HG03558 (cell line): ENCODE measurements at regions not wholly inside any gene's neighbourhood (a gene's known extent, or its start where the extent isn't known, plus 50 kb on each side); places are given as distances from the start of the nearest gene placed in this dataset.
"Not testable (repeated sequence)": the region's sequence is repeated elsewhere in the genome, so short reads cannot be mapped to it uniquely, and the experiment has no call there.

Source experiments
- ATAC-seq: cut with Tn5 transposase; IDR thresholded peaks from one replicate; pipeline ENCODE4 v1.9.1; 2021; ENCODE audit warnings: moderate number of reproducible peaks; ENCODE audit not compliant: unreplicated experiment; ENCODE audit errors: extremely low read depth

DNA sequence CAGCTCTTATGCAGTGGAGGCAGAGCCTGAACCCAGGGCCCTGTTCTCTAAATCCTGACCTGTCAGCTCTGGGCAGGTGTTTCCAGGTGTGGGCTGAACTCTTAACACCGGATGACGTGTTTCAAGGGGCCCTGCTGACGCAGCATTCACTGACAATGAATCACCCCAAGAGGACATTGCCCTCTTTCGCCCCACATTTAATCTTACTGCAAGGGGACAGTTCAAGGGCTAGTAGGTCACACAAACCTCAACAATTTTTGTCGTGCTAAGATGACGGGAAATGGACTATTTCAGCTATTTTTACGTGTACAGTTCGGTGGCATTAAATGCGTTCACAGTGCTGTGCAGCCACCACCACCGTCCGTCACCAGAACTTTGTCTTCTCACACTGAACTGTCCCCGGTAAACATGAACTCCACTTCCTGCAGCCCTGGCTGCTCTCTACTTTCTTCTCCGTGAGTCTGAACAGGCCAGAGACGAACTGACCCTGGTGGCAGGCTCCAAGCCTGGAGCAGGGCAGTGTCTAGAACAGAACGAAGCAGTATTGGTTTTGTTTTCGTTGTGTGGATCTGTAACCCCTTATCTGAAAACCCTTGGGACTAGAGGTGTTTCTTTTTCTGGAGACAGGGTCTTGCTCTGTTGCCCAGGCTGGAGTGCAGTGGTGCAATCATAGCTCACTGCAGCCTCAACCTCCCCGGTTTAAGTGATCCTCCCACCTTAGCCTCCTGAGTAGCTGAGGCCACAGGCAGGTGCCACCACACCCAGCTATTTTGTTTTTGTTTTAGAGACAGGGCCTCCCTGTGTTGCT, 88.4 kb upstream of the CIBAR2 start:
- ATAC-seq, result no peak

DNA sequence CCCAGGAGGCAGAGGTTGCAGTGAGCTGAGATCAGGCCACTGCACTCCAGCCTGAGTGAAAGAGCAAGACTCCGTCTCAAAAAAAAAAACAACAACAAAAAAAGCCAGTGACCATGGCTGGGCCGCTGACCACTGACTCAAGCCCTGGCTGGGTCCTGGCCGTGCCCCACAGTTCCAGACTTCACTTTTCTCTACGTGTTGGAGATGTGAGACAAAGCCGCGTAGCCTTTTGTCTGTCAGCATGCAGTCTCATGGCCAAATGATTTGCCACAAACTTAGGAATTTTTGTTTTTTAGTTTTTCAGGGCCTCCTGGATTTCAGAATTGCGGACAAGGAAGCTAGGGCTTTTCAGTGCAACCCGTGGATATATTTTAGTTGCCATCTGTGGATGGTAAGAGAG, 89.3 kb upstream of the CIBAR2 start:
- no peak for ATAC-seq

DNA sequence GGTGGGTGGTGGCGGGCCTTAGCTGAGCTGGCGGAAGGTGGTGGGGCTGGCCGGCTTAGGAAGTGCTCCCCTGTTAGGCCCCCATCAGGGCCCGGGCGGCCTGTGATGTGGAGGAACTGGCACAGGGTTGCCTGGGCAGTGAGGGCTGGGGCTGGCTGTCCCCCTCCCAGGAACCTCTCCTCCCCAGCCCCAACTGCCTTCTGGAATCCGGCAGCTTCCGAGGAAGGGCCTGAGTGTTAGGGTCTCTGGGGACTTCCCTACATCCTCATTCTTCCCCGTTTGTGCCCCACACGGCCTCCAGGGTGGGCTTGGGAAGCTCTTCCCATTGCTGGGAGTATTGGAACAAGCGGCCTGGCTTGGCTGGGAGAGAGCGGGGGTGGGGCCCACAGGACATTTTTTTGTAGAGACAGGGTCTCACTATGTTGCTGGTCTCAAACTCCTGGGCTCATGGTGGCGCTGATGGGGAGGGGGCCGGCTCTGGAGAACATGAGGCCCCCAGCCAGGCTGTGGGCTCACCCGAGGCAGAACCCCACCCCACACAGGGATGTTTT, 89.9 kb upstream of the CIBAR2 start:
- no peak for ATAC-seq

DNA sequence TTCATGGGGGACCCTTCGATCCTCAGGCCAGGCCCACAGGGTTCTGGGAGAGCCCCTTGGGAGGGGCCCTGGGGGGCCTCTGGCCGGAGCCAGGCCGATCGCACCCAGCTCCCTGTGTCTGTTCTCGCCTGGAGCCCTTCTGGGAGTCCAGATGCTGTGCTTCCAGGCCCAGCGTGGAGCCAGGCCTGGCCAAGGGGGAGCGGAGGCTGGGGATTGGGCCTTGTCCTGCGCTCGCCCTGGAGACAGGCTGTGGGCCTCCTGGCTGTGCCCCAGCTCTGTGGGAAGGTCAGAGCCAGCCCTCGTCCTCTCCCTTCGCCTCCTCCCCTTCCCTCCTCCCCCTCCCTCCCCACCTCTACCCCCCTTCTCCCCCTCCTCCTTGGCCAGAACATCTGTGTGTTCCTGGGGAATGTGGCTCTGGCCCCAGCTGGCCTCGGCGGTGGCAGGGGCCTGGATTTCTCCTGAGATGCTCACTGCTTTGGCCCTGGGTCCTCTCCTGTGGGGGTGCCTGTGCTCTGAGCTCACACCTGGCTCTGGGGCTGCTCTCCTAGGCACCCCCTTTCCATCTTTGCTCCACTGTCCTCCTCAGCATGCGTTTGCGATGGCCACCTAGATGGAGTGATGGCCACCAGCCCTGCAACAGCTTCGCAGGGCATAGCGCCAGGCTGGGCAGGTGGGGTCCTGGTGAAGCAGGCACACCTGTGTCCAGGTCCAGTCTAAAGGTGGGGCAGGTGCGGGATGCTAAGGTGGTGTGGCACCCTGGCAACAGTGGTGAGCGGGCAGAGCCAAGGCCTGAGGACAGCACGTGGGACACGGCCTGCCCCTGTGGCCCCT, 90.6 kb upstream of the CIBAR2 start:
- no peak for ATAC-seq

DNA sequence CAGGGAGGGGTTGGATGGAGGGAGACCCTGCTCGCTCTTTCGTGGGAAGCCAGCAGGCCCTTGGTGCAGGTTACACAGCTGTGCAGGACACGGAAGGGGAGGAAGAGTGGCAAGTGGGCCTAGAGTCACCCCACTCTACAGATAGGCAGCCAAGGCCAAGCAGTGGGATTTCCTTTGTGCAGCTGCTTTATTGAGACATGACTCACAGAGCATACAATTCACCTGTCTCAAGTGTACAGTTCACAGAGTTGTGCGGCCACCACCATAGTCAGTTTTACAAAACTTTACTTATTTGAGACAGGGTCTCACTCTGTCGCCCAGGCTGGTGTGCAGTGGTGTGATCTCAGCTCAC, 91.2 kb upstream of the CIBAR2 start:
- ATAC-seq, result no peak

DNA sequence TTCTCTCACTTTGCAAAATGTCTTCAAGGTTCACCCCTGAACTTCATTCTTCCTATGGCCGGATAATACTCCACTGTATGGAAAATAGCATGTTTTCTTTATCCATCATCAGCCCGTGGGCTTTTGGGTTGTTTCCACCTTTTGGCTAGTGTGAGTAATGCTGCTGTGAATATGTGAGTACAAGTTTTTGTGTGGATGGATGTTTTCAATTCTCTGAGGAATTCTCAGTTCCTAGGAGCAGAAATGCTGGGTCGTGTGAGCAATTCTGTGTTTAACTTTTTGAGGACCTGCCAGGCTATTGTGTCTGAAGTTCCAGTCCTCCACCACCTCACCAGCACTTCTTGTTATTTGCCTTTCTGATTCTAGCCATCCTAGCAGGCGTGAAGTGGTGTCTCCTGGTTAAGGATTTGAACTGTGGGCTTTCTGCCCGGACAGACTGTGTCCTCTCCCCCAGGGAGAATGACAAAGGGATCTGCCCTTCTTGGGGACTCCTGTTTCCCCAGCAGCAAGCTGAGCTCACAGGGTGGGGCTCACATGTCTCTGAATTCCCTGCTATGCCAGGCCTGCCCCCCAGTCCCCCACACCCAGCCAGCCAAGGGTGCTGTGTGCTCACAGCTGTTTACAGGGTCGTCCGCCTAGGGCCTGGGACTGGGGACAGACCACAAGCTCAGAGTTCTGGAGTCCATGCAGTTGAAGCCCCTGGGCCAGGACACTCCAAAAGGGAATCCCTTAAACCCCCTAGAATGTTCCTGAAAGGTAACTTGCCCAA, 92.2 kb upstream of the CIBAR2 start:
- no peak for ATAC-seq

DNA sequence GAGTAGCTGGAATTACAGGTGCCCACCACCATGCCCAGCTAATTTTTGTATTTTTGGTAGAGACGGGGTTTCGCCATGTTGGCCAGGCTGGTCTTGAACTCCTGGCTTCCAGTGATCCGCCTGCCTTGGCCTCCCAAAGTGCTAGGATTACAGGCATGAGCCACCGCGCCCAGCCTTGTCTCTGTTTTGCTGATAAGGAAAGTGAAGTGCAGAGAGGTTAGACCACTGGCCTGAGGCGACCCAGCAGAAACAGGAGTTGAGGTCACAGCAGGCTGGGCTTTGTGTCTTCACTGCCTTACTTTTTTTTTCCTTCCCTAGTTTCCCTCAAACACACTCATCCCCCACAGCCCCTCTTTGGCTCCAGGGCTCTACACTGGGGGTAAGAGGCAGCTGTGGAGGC, 93.0 kb upstream of the CIBAR2 start:
- ATAC-seq, result not testable (repeated sequence)

DNA sequence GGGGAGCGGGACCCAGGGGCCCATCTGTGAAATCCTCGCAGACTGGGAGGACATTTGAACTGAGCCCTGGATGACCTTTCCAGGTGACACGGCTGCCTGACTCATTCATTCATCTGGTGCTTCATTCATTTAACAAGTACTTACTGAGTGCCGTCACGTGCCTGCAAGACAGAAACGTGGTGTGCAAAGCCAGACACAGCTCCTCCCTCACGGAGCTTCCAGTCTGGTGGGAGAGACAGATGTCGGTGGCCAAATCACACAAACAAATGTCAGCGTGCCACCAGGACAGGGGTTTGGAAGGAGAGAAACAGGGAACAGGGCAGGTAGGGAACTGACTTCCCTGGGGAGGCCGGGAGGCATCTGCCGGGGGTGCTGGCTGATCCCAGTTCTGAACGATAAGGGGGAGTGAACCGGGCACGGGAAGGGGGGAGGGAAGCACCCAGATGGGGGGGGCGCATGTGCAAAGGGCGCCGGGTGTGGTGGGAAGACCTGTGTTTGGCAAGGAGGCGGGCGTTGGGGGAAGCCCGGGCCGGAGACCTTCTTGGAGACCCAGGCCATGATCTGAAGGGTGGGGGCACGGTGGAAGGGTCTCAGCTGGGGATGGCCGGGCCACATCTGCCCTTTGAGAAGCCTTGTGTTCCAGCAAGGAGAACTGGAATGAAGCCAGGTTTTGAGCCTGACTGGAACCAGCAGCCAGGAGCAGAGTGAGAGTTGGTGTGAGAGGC, 93.6 kb upstream of the CIBAR2 start:
- ATAC-seq, result no peak

DNA sequence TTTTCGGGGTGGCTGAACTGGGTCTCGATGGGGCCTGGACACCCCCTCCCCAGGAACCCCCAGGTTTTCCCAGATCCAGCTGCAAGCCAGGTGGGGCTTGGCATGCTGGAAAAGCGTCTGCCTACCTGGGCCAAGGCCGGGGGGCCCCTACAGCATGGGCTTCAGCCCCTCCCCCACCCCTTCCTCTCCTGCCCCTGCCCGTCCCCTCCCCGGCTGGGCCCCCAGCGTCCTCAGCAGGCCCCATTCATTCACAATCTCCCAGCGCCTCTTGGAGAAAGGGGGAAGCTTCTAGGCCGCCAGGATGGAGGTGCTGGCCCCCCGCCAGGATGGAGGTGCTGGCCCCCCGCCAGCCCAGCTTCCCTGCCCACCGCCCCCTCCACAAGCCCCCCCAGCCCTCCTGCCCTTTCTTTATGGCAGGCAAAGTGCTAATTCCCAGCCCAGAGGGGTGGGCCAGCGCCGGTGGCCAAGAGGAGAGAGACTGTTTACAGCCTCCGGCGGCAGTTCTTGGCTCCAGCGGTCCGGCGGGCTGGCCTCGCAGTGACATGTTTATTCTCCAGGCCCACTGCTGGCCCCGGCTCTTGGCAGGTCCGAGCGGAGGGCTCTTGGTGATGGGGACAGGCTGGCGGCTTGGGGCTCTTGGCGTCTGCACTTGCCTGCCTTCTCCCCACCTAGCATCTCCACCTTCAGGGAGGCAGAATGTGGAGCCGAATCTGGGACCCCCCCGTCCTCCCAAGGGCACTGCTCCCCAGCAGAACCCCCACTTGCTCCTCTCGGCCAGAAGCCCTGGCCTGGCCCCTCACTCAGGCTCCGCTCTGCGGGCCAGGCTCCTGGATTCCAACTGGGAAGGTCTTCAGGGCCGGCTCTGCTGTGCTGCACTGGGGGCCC, 94.4 kb upstream of the CIBAR2 start:
- ATAC-seq, result no peak

DNA sequence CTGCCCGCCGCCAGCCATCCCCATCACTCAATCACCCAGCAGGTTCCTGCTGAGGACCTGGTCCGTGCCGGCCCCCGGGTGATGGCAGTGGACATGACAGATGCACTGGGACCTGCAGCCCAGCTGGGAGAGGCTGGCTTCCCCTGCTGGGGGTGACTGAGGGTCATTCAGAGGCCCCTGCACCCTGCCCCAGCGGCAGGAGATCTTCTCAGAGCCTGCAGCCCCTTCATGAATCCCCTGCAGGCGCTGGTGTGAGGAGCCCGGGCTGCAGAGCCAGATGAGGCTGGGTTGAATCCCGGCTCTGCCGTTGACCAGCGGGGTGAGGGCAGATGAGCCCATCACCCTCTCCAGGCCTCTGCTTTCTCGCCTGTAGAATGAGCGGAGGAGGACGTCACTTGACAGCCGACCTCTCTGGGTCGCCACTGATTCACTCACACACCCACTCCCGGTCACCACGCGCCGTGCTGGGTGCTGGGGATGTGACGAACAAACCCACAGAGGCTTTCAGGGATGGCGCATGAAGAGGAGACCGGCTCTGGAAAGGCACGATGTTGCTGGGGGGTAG, 95.2 kb upstream of the CIBAR2 start:
- ATAC-seq, result no peak

DNA sequence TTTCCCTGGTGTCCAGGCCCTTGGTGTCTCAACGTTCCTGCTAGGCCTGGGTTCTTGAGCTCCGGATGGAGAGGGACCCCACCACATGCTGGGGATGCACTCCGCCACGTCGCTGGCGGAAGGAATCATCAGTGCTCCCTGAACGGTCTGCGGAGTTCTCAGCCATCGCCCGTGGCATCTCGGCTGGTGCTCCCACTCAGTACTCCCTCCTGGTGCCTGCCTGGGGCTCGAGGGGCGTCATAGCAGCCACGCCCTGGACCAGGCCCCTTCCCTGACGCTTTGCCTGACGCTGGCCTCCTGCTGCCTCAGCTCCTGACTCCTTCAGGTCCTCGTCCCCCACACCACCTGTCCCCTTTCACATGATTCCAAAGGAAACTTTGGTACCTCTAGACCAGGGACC, 95.9 kb upstream of the CIBAR2 start:
- no peak for ATAC-seq

DNA sequence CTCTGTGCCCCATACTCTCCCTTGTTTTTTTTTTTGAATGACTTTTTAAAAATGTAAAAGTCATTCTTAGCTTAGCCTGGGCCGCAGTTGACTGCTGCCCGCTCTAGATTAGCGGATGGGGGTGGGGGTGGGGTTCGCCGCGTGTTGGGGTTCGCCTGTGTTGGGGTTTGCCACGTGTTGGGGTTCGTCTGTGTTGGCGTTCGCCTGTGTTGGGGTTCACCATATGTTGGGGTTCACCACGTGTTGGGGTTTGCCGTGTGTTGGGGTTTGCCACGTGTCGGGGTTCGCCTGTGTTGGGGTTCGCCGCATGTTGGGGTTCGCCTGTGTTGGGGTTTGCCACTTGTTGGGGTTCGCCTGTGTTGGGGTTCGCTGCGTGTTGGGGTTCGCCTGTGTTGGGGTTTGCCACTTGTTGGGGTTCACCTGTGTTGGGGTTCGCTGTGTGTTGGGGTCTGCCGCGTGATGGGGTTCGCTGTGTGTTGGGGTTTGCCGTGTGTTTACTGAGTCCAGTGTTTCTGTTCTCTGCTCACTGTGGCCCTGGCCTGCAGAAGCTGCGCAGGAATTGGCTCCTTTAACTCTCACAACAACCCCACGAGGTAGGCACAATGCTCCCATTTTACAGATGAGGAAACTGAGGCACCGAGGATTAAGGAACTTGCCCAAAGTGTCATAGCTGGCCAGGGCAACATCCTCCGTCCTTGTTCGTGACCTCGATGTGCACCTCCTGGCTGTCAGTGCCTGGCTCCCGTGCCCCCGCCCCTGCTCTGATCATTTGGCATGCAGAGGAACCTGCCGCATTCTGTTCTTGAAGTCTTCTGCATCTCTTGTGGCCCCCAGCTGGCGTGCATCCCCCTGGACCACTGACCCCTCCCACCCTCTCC, 96.6 kb upstream of the CIBAR2 start:
- no peak for ATAC-seq

DNA sequence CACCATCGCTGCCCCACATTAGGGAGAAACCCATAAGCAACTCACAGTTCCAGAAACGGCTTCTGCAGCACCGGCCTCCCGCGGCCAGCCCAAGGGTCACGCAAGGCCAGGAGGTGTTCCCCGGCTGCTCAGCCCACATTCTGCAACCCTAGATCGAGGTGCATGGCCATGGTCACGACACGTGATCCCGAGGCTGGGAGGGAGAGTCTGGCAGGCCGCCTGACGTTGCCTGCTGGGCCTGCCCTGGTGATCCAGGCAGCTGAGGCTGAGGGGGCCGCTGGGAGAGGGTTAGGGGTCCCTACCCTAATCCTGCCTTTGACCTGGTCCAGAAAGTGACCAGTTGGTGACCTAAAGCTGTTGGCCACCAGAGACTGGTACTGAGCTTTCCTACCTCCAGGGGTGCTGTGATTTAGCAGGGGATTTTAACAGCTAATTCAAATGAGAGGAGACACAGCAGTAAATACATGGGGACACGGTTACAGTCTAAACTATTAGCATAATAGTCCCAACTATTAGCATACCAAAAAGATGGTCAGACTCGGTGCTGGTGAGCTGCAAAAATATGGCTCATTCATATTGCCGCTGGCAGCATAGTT, 97.4 kb upstream of the CIBAR2 start:
- ATAC-seq, result no peak

DNA sequence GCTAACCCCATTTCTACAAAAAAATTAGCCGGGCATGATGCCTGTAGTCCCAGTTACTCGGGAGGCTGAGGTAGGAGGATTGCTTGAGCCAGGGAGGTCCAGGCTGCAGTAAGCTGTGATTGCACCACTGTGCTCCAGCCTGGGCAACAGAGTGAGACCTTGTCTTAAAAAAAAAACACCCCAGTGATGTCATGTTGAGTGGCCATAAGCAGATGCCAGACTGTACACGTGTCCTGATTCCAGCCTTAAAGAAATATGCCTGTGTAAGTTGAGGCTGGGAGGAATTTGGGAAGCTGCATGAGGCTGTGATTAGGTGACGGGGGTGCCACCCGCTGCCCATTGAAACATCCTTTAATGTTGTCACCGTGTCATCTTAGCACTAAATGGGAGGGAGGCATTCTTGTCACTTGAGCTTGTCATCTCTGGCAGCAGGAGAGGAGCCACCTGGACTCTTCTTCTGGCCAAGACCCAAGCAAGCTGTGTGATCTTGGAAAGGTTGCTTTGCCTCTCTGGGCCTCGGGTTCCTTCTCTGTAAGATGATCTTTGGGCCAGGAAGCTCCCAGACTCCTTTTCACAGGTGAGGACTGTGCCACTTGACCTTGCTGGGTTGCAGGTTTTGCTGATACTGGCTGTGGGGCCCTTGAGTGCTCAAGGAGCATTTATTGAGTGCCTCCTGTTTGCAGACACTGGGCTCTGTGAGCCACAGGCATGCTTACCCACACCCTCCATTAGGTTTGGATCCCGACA, 98.3 kb upstream of the CIBAR2 start:
- no peak for ATAC-seq

DNA sequence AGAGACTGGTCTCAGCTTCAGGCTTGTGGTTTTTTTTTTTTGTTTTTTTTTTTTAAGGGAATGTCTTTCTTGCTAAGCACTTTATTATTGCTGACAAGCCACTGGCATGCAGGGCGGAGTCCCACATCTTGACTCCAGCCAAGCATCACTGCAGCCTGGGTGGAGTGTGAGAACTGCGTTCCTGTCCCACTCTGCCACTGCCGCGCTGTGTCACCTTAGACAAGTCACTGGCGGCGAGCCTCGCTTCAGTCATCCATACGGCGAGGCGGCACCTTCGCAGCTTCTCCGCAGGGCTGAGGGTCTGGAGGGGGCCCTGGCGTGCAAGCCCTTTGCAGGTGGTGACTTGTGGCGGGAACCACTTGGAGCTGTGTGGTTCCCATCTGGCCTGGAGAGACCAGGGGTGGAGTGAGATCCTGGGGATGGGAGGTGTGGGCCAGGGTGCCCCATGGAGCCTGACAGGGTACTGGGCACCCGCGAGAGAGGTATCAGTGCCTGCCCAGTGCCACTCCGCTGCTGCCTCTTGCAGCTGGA, 99.1 kb upstream of the CIBAR2 start:
- no peak for ATAC-seq

DNA sequence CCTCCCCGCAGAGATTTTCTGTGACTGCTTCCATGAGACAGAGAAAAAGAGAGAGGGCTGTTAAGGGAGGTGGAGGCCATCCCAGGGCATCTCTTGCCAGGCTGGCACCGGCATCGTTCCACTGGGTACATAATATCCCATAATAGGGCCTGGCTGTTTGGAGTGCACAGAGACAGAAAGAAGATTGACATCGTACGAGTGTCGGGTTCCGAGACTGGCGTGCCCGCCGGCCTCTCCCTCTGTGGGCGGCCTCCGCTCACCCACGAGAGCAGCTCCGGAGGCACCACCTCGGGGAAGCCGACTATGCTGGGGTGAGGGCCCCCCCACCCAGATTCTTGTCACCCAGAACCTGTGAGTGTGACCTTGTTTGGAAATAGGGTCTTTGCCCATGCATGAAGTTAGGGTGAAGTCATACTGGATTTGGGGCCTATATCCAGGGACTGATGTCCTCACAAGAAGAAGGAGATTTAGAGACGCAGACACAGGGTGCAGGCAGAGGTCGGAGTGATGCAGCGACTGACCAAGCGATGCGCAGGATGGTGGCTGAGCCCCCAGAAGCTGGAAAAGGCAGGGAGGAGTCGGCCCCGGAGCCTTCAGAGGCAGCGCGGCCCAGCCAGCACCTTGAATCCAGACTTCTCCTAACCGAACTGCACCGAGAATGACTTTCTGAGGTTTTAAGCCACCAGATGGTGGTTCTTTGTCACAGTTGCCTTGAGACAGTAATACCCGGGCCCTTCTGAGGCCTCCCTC, 101.8 kb upstream of the CIBAR2 start:
- ATAC-seq, result no peak
